K562 (cell line): ENCODE measurements at regions not wholly inside any gene's neighbourhood (a gene's known extent, or its start where the extent isn't known, plus 50 kb on each side); places are given as distances from the start of the nearest gene placed in this dataset.

Source experiments
- ATAC-seq: fragments of 200-7000 bp; cut with Tn5 transposase; 3 replicates; pipeline ENCODE4 v1.9.1; 2020; ENCODE audit warnings: moderate library complexity
- BruUV-seq: library from RNA; stranded (reverse); fragments of 400-500 nt; replicated peaks from 2 replicates; lab custom pipeline; 2021; lab: Mats Ljungman, UMichigan
- CTCF ChIA-PET: fragments of 300-600 bp; formaldehyde crosslinking; extraction: SDS; loops from one replicate; lab custom pipeline; 2021; ENCODE audit warnings: low intra/inter-chr PET ratio; lab: Yijun Ruan, JAX
- POLR2A ChIA-PET: fragments of 300-600, 350-650 bp; sonication (Branson Sonifier 250); formaldehyde crosslinking; extraction: SDS; loops from one replicate; lab custom pipeline; 2021; ENCODE audit warnings: antibody characterized with exemption, inconsistent platforms; lab: Yijun Ruan, JAX
- DNase-seq, 4 experiments: peaks; one replicate each; pipeline versions ENCODE4 v3.0.0 to v3.0.0-alpha.2; 2011 to 2018; ENCODE audit warnings: low spot score in 3 of 4, mixed read lengths in 3 of 4; ENCODE audit errors: extremely low read depth in 1 of 4
- FAIRE-seq: peaks from 2 replicates; lab custom pipeline; 2011; peaks lifted over from hg19 to GRCh38; lab: Jason Lieb, UNC
- H2AFZ ChIP-seq: 2 replicates; pipeline ENCODE4 v1.6.0; 2011; ENCODE audit warnings: low read depth, low read length, control low read depth, inconsistent platforms
- H3K27ac ChIP-seq: fragments of 200-600 bp; 3 replicates; pipeline ENCODE4 v1.8.0; 2011; ENCODE audit warnings: low read depth, mild to moderate bottlenecking, control low read depth, inconsistent platforms, low read length, moderate library complexity, mixed read lengths; ENCODE audit errors: extremely low read depth
- H3K27me3 ChIP-seq, 2 experiments: fragments of 300-600 bp in 1 of 2; 2 replicates in 1 of 2; 3 replicates in 1 of 2; pipeline versions ENCODE4 v1.6.0 to v1.8.0; 2011; ENCODE audit warnings: inconsistent platforms in 2 of 2, low read length in 2 of 2, mild to moderate bottlenecking in 1 of 2, mixed read lengths in 1 of 2, moderate library complexity in 1 of 2; ENCODE audit not compliant: control insufficient read depth in 2 of 2, insufficient read depth in 2 of 2
- H3K36me3 ChIP-seq: fragments of 300-600 bp; 3 replicates; pipeline ENCODE4 v1.8.0; 2011; ENCODE audit warnings: mild to moderate bottlenecking, low read length, inconsistent platforms; ENCODE audit not compliant: control insufficient read depth, insufficient read depth
- H3K4me1 ChIP-seq, 2 experiments: fragments of 200-600 bp in 1 of 2; replicated peaks in 1 of 2; 2 replicates in 1 of 2; 3 replicates in 1 of 2; pipeline versions ENCODE4 v1.5.1 to v1.8.0; 2011; ENCODE audit warnings: inconsistent platforms in 2 of 2, low read length in 2 of 2, mild to moderate bottlenecking in 1 of 2, mixed read lengths in 1 of 2, moderate library complexity in 1 of 2; ENCODE audit not compliant: control insufficient read depth in 2 of 2, insufficient read depth in 2 of 2
- H3K4me2 ChIP-seq: 2 replicates; pipeline ENCODE4 v1.6.1; 2011; ENCODE audit warnings: low read length, control low read depth, inconsistent platforms, mixed read lengths; ENCODE audit not compliant: insufficient read depth
- H3K4me3 ChIP-seq: fragments of 200-600 bp; sonication (generic), shearing (Covaris generic); 2 replicates; pipeline ENCODE4 v1.5.1; 2016; ENCODE audit warnings: control low read depth, inconsistent platforms
- H3K79me2 ChIP-seq: fragments of 200-600 bp; 3 replicates; pipeline ENCODE4 v1.8.0; 2011; ENCODE audit warnings: low read length, inconsistent platforms; ENCODE audit not compliant: control insufficient read depth, insufficient read depth
- H3K9ac ChIP-seq, 2 experiments: 2 replicates each; pipeline versions ENCODE4 v1.6.0 to v1.6.1; 2011; ENCODE audit warnings: low read depth in 2 of 2, low read length in 2 of 2, control low read depth in 1 of 2, inconsistent platforms in 1 of 2, mild to moderate bottlenecking in 1 of 2, mixed read lengths in 1 of 2; ENCODE audit not compliant: insufficient read depth in 1 of 2
- H3K9me1 ChIP-seq: one replicate; pipeline ENCODE4 v1.6.0; 2011; ENCODE audit warnings: inconsistent platforms, mild to moderate bottlenecking, low read length, moderate library complexity; ENCODE audit not compliant: control insufficient read depth, insufficient read depth
- H3K9me3 ChIP-seq: replicated peaks from 2 replicates; pipeline ENCODE4 v1.5.1; 2011; ENCODE audit warnings: low read depth, low read length, inconsistent platforms; ENCODE audit not compliant: control insufficient read depth, insufficient read depth
- H4K20me1 ChIP-seq: replicated peaks from 2 replicates; pipeline ENCODE4 v1.6.1; 2011; ENCODE audit warnings: low read length, inconsistent platforms, mixed read lengths; ENCODE audit not compliant: control insufficient read depth, insufficient read depth
- BRD4 ChIP-seq: fragments of 200-600 bp; sonication (generic); IDR thresholded peaks from 2 replicates; pipeline ENCODE4 v1.6.1; 2017; ENCODE audit warnings: inconsistent platforms
- CC2D1A ChIP-seq: fragments of 450-650 bp; IDR thresholded peaks from 2 replicates; pipeline ENCODE4 v1.6.1; 2017; ENCODE audit warnings: mild to moderate bottlenecking
- ETS1 ChIP-seq: conservative IDR thresholded peaks from 2 replicates; pipeline ENCODE4 v1.6.1; 2011; ENCODE audit warnings: low read depth, mild to moderate bottlenecking, low read length; ENCODE audit not compliant: control insufficient read depth
- HMG20A ChIP-seq: fragments of 450-650 bp; formaldehyde crosslinking; conservative IDR thresholded peaks from 2 replicates; pipeline ENCODE4 v1.4.0; 2020; ENCODE audit warnings: mild to moderate bottlenecking, mixed read lengths
- KDM1A ChIP-seq, 2 experiments: fragments of 450-650 bp; IDR thresholded peaks; 2 replicates each; pipeline ENCODE4 v1.6.1; 2016; ENCODE audit warnings: mild to moderate bottlenecking in 2 of 2
- MAFG ChIP-seq: fragments of 450-650 bp; conservative IDR thresholded peaks from 2 replicates; pipeline ENCODE4 v1.6.1; 2016; ENCODE audit warnings: missing genetic modification characterization, missing compliant biosample characterization
- NCOA2 ChIP-seq, 2 experiments: fragments of 450-650 bp; IDR thresholded peaks; 2 replicates each; pipeline ENCODE4 v1.6.1; 2018; ENCODE audit warnings: mild to moderate bottlenecking in 2 of 2, moderate library complexity in 1 of 2; ENCODE audit not compliant: partially characterized antibody in 2 of 2
- NR0B1 ChIP-seq: fragments of 450-650 bp; IDR thresholded peaks from one replicate; pipeline ENCODE4 v1.6.1; 2018; ENCODE audit warnings: mild to moderate bottlenecking, moderate library complexity; ENCODE audit not compliant: partially characterized antibody
- PATZ1 ChIP-seq: fragments of 250-450 bp; sonication (Bioruptor Pico); IDR thresholded peaks from 2 replicates; pipeline ENCODE4 v1.5.0; 2020; ENCODE audit warnings: mild to moderate bottlenecking, borderline replicate concordance
- PYGO2 ChIP-seq: fragments of 450-650 bp; IDR thresholded peaks from 2 replicates; pipeline ENCODE4 v1.6.1; 2016; ENCODE audit warnings: mild to moderate bottlenecking, missing genetic modification characterization, moderate library complexity, missing compliant biosample characterization
- RNF2 ChIP-seq: sonication (generic); IDR thresholded peaks from 2 replicates; pipeline ENCODE4 v1.6.1; 2016
- SMARCA4 ChIP-seq: fragments of 450-650 bp; IDR thresholded peaks from 2 replicates; pipeline ENCODE4 v1.6.1; 2016
- THRA ChIP-seq: fragments of 450-650 bp; IDR thresholded peaks from 2 replicates; pipeline ENCODE4 v1.6.1; 2017; ENCODE audit warnings: mild to moderate bottlenecking, moderate library complexity
- THRAP3 ChIP-seq: fragments of 450-650 bp; IDR thresholded peaks from 2 replicates; pipeline ENCODE4 v1.6.1; 2016; ENCODE audit warnings: mild to moderate bottlenecking, inconsistent platforms, borderline replicate concordance
- ZBTB1 ChIP-seq: sonication (generic); formaldehyde crosslinking; IDR thresholded peaks from 2 replicates; pipeline ENCODE4 v1.8.1; 2023; ENCODE audit warnings: missing genetic modification reagents, low read depth, mild to moderate bottlenecking, borderline replicate concordance
- ZNF143 ChIP-seq: sonication (generic); formaldehyde crosslinking; IDR thresholded peaks from 2 replicates; pipeline ENCODE4 v1.9.0; 2022; ENCODE audit warnings: mild to moderate bottlenecking, missing genetic modification reagents
- ZNF212 ChIP-seq: fragments of 450-650 bp; formaldehyde crosslinking; IDR thresholded peaks from 2 replicates; pipeline ENCODE4 v1.4.0; 2020; ENCODE audit warnings: mild to moderate bottlenecking
- WGBS: fragments of 100-300 bp; shearing (Covaris generic); methylation state at CpG from one replicate; pipeline ENCODE4 v1.1.6; 2016; ENCODE audit warnings: low coverage, mixed read lengths; ENCODE audit not compliant: insufficient coverage; ENCODE audit errors: missing lambda C conversion rate; 5-methylcytosine and 5-hydroxymethylcytosine counted together
- in situ Hi-C: fragments of 300-500 bp; cut with MboI; formaldehyde crosslinking; loops from 4 replicates; pipeline ENCODE4 v1.15.0; 2018; ENCODE audit warnings: inconsistent platforms, mixed read lengths
- intact Hi-C: fragments of 100-400 bp; cut with micrococcal nuclease; formaldehyde crosslinking; loops from 2 replicates; pipeline ENCODE4 v1.14.2; 2022

GRCh38 chr2:138207074-138207930, 243.0 kb downstream of the HNMT start:
- no peak overlapping the region for H3K4me2 ChIP-seq
- POLR2A ChIA-PET: interaction anchor here (0.6 kb wide), 1 partner anchor 283 kb away, joined by 3 read pairs; no protein-coding TSS in a partner anchor
- CTCF ChIA-PET: no interaction called here
- DNase-seq (no peak), FAIRE-seq (no peak), ATAC-seq (no peak)
- no peaks in the 10 kb centered on the region for H3K36me3 ChIP-seq
- H4K20me1 ChIP-seq: no peaks in the 10 kb centered on the region
- no peaks in the 10 kb centered on the region for H3K9me3 ChIP-seq
- no peak overlapping the region for H3K4me3 ChIP-seq
- intact Hi-C loops (no loop called here), in situ Hi-C loops (no loop called here)
- no peak overlapping the region for H3K9ac ChIP-seq
- no peaks in the 10 kb centered on the region for H3K4me1 ChIP-seq
- H3K79me2 ChIP-seq: no peaks in the 10 kb centered on the region
- 0% methylated on average over 3 of the region's 3 CpGs for WGBS
- no peaks in the 10 kb centered on the region for H3K27me3 ChIP-seq
- H3K9me1 ChIP-seq: no peaks in the 10 kb centered on the region
- H2AFZ ChIP-seq: no peak overlapping the region
- no TSS peak for BruUV-seq
- no peak overlapping the region for H3K27ac ChIP-seq
- TF ChIP-seq KDM1A (IDR thresholded peaks at IDR 0.05) (no peak), ETS1 (no peak), MAFG (tag) (no peak), NR0B1 (no peak), NCOA2 (IDR thresholded peaks at IDR 0.05; ENCODE audit: partially characterized antibody in 2 of 2) (no peak), ZNF212 (CRISPR knock-in tag) (no peak), RNF2 (no peak), THRAP3 (no peak), PYGO2 (no peak), ZBTB1 (CRISPR knock-in tag) (no peak), BRD4 (no peak), CC2D1A (no peak), THRA (no peak), PATZ1 (no peak), ZNF143 (CRISPR knock-in tag) (no peak), SMARCA4 (no peak), HMG20A (CRISPR knock-in tag) (no peak)
